H9 (cell line): ENCODE measurements at regions not wholly inside any gene's neighbourhood (a gene's known extent, or its start where the extent isn't known, plus 50 kb on each side); places are given as distances from the start of the nearest gene placed in this dataset.

Experiments used
- DNase-seq: peaks from one replicate; pipeline ENCODE4 v3.0.0-alpha.2; 2017
- H2AFZ ChIP-seq: one replicate; pipeline ENCODE4 v1.6.1; 2013; ENCODE audit warnings: mild to moderate bottlenecking, low read length, control low read depth, moderate library complexity
- H2AK5ac ChIP-seq: 2 replicates; pipeline ENCODE4 v1.6.1; 2013; ENCODE audit warnings: low read length, control low read depth, mixed read lengths; ENCODE audit not compliant: insufficient read length
- H2BK120ac ChIP-seq: one replicate; pipeline ENCODE4 v1.6.1; 2013; ENCODE audit warnings: low read depth, mild to moderate bottlenecking, low read length, control low read depth, inconsistent platforms; ENCODE audit not compliant: poor library complexity, severe bottlenecking
- H2BK12ac ChIP-seq: 2 replicates; pipeline ENCODE4 v1.6.1; 2013; ENCODE audit warnings: low read length, control low read depth, mixed read lengths, low read depth; ENCODE audit not compliant: insufficient read length
- H2BK15ac ChIP-seq: 2 replicates; pipeline ENCODE4 v1.6.1; 2013; ENCODE audit warnings: low read depth, low read length, control low read depth
- H2BK20ac ChIP-seq: one replicate; pipeline ENCODE4 v1.6.1; 2013; ENCODE audit warnings: low read depth, mild to moderate bottlenecking, low read length, control low read depth, inconsistent platforms; ENCODE audit not compliant: poor library complexity, severe bottlenecking
- H2BK5ac ChIP-seq: 2 replicates; pipeline ENCODE4 v1.6.1; 2013; ENCODE audit warnings: low read length, control low read depth, mixed read lengths; ENCODE audit not compliant: insufficient read length
- H3K14ac ChIP-seq: 2 replicates; pipeline ENCODE4 v1.6.1; 2013; ENCODE audit warnings: low read length, control low read depth; ENCODE audit not compliant: insufficient read depth
- H3K18ac ChIP-seq: 2 replicates; pipeline ENCODE4 v1.6.1; 2013; ENCODE audit warnings: low read depth, mild to moderate bottlenecking, mixed read lengths, low read length, control low read depth; ENCODE audit not compliant: insufficient read length
- H3K23ac ChIP-seq: 2 replicates; pipeline ENCODE4 v1.6.1; 2013; ENCODE audit warnings: low read length, control low read depth, mixed read lengths, low read depth; ENCODE audit not compliant: insufficient read length
- H3K23me2 ChIP-seq: 2 replicates; pipeline ENCODE4 v1.6.1; 2013; ENCODE audit warnings: low read depth, mild to moderate bottlenecking, mixed read lengths, low read length, control low read depth; ENCODE audit not compliant: insufficient read length, poor library complexity, severe bottlenecking
- H3K27ac ChIP-seq: 2 replicates; pipeline ENCODE4 v1.5.1; 2013; ENCODE audit warnings: low read length, control low read depth, mixed read lengths, low read depth; ENCODE audit not compliant: insufficient read length
- H3K27me3 ChIP-seq: 2 replicates; pipeline ENCODE4 v1.6.1; 2013; ENCODE audit warnings: low read length, control low read depth, inconsistent platforms; ENCODE audit not compliant: insufficient read depth
- H3K4ac ChIP-seq: 2 replicates; pipeline ENCODE4 v1.6.1; 2013; ENCODE audit warnings: low read depth, mild to moderate bottlenecking, control low read depth, inconsistent platforms, low read length, moderate library complexity
- H3K4me1 ChIP-seq: 2 replicates; pipeline ENCODE4 v1.6.1; 2013; ENCODE audit warnings: low read length, control low read depth, inconsistent platforms; ENCODE audit not compliant: insufficient read depth
- H3K4me2 ChIP-seq: 2 replicates; pipeline ENCODE4 v1.6.1; 2013; ENCODE audit warnings: low read length, control low read depth, mixed read lengths; ENCODE audit not compliant: insufficient read length, insufficient read depth
- H3K56ac ChIP-seq: 2 replicates; pipeline ENCODE4 v1.6.1; 2013; ENCODE audit warnings: low read depth, mild to moderate bottlenecking, mixed read lengths, low read length, control low read depth; ENCODE audit not compliant: insufficient read length
- H3K79me1 ChIP-seq: 2 replicates; pipeline ENCODE4 v1.6.1; 2013; ENCODE audit warnings: low read depth, mild to moderate bottlenecking, moderate library complexity, low read length, control low read depth, inconsistent platforms; ENCODE audit not compliant: insufficient read depth, poor library complexity, severe bottlenecking
- H3K79me2 ChIP-seq: 2 replicates; pipeline ENCODE4 v1.6.1; 2013; ENCODE audit warnings: low read length, control low read depth, inconsistent platforms; ENCODE audit not compliant: insufficient read depth
- H3K9ac ChIP-seq: 2 replicates; pipeline ENCODE4 v1.6.1; 2013; ENCODE audit warnings: low read length, control low read depth, mixed read lengths; ENCODE audit not compliant: insufficient read length; ENCODE audit errors: extremely low read depth
- H3K9me3 ChIP-seq: one replicate; pipeline ENCODE4 v1.6.1; 2013; ENCODE audit warnings: low read depth, low read length, inconsistent platforms; ENCODE audit not compliant: control insufficient read depth
- H3T11ph ChIP-seq: one replicate; pipeline ENCODE4 v1.6.1; 2013; ENCODE audit warnings: mild to moderate bottlenecking, low read length, control low read depth, inconsistent platforms
- H4K20me1 ChIP-seq: one replicate; pipeline ENCODE4 v1.6.1; 2013; ENCODE audit not compliant: control insufficient read depth, insufficient read length, insufficient read depth
- H4K5ac ChIP-seq: 2 replicates; pipeline ENCODE4 v1.6.1; 2013; ENCODE audit warnings: low read depth, mild to moderate bottlenecking, mixed read lengths, low read length, control low read depth; ENCODE audit not compliant: insufficient read length
- H4K8ac ChIP-seq: replicated peaks from 2 replicates; pipeline ENCODE4 v1.6.1; 2013; ENCODE audit warnings: low read length, control low read depth, mixed read lengths, low read depth; ENCODE audit not compliant: insufficient read length
- H4K91ac ChIP-seq: 2 replicates; pipeline ENCODE4 v1.6.1; 2013; ENCODE audit warnings: low read depth, mild to moderate bottlenecking, moderate library complexity, mixed read lengths, low read length, control low read depth; ENCODE audit not compliant: insufficient read length
- H3K27ac Mint-ChIP-seq, 3 experiments: 2 replicates in 2 of 3; 3 replicates in 1 of 3; pipeline ENCODE4 v1.8.0; 2020 to 2021; ENCODE audit warnings: mixed read lengths in 3 of 3, mild to moderate bottlenecking in 1 of 3, moderate library complexity in 1 of 3
- H3K27me3 Mint-ChIP-seq: 2 replicates; pipeline ENCODE4 v1.8.0; 2021; ENCODE audit warnings: low read depth, mild to moderate bottlenecking, moderate library complexity, mixed read lengths
- H3K36me3 Mint-ChIP-seq, 3 experiments: 2 replicates in 2 of 3; 3 replicates in 1 of 3; pipeline ENCODE4 v1.8.0; 2020 to 2021; ENCODE audit warnings: low read depth in 3 of 3, mixed read lengths in 3 of 3; ENCODE audit not compliant: insufficient read depth in 1 of 3
- H3K4me1 Mint-ChIP-seq, 2 experiments: 2 replicates each; pipeline ENCODE4 v1.8.0; 2020; ENCODE audit warnings: mixed read lengths in 2 of 2
- H3K4me3 Mint-ChIP-seq, 2 experiments: 2 replicates in 1 of 2; 3 replicates in 1 of 2; pipeline ENCODE4 v1.8.0; 2020 to 2021; ENCODE audit warnings: mild to moderate bottlenecking in 2 of 2, mixed read lengths in 2 of 2, moderate library complexity in 1 of 2
- H3K9me3 Mint-ChIP-seq, 2 experiments: 2 replicates in 1 of 2; 3 replicates in 1 of 2; pipeline ENCODE4 v1.8.0; 2020; ENCODE audit warnings: mild to moderate bottlenecking in 2 of 2, mixed read lengths in 2 of 2, moderate library complexity in 1 of 2
- WGBS: extraction: QIAGEN DNeasy Blood & Tissue Kit; methylation state at CpG from one replicate; pipeline ENCODE4 v1.1.7; 2013; ENCODE audit warnings: missing lambda C conversion rate, low lambda C conversion rate, mixed read lengths; ENCODE audit not compliant: insufficient read length; ENCODE audit errors: extremely low coverage; 5-methylcytosine and 5-hydroxymethylcytosine counted together
- TF ChIP-seq, protein P1 (sequence below): fragments of 200-600 bp; sonication (generic); conservative IDR thresholded peaks from 3 replicates; pipeline ENCODE4 v1.8.0; 2021; ENCODE audit warnings: antibody characterized with exemption, mild to moderate bottlenecking

DNA sequence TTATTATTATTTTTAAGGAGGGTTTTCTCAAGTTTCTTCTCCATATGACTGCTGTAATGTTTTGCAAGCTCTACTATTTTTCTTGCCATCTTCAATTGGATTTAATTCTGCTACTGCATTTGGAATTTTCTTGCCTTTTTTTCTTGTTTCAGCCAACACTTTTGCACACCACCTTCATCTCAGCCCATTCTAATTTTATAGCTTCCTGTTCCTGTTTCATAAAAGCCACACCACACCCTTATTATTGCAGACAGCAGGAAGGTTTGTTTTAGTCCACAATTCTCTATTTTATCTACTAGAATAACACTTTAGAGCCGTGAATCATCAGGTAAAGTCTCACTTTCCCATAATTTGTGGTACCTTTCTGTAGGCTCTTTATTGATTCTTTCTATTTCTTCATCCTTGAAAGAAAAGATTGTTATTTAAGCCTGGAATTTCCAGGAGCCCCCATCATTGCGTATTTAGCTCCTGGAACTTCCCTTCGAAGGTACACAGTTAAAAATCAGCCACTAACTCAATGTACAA, 209.3 kb upstream of the TBX20 start:
- H3K18ac ChIP-seq = no peak overlapping the region
- H2AFZ ChIP-seq = no peak overlapping the region
- H3K4me3 Mint-ChIP-seq = no peak overlapping the region
- H4K91ac ChIP-seq = no peak overlapping the region
- no peak overlapping the region for H3K27ac Mint-ChIP-seq
- H3K27me3 ChIP-seq = no peaks in the 10 kb centered on the region; the same call in 1 of the 2 replicates
- H3K27ac ChIP-seq = no peak overlapping the region
- no peak overlapping the region for H2BK12ac ChIP-seq
- no peak overlapping the region for H2AK5ac ChIP-seq
- peaks cover 5 to 6% of the 10 kb centered on the region in 2 experiments; a peak in 2 of 5 replicates for H3K9me3 Mint-ChIP-seq
- no peak overlapping the region for H3K56ac ChIP-seq
- no peaks in the 10 kb centered on the region for H3K9me3 ChIP-seq
- H3K14ac ChIP-seq = no peak overlapping the region
- H4K8ac ChIP-seq = no peak overlapping the region
- no peak for DNase-seq
- no CpG with 5 or more reads among the region's 3 CpGs for WGBS
- H4K20me1 ChIP-seq = no peaks in the 10 kb centered on the region
- no peaks in the 10 kb centered on the region for H3K79me1 ChIP-seq
- H3K4me1 Mint-ChIP-seq = peaks cover 8% of the 10 kb centered on the region in 2 experiments
- H3K23me2 ChIP-seq = no peaks in the 10 kb centered on the region
- H3K23ac ChIP-seq = no peak overlapping the region
- no peak overlapping the region for H2BK20ac ChIP-seq
- H3K36me3 Mint-ChIP-seq = peaks cover 0 to 6% (median 2%) of the 10 kb centered on the region in 3 experiments; a peak in 2 of 7 replicates
- no peak overlapping the region for H3K4ac ChIP-seq
- H3K9ac ChIP-seq = no peak overlapping the region
- H4K5ac ChIP-seq = no peak overlapping the region
- no peak overlapping the region for H2BK5ac ChIP-seq
- no peaks in the 10 kb centered on the region; the same call in 1 of the 2 replicates for H3K4me1 ChIP-seq
- no peak overlapping the region for H2BK120ac ChIP-seq
- H3T11ph ChIP-seq = no peak overlapping the region
- no peaks in the 10 kb centered on the region for H3K79me2 ChIP-seq
- H2BK15ac ChIP-seq = no peak overlapping the region
- H3K27me3 Mint-ChIP-seq = no peaks in the 10 kb centered on the region; the same call in 1 of the 2 replicates
- no peak overlapping the region for H3K4me2 ChIP-seq
- TF ChIP-seq, protein P1, sequence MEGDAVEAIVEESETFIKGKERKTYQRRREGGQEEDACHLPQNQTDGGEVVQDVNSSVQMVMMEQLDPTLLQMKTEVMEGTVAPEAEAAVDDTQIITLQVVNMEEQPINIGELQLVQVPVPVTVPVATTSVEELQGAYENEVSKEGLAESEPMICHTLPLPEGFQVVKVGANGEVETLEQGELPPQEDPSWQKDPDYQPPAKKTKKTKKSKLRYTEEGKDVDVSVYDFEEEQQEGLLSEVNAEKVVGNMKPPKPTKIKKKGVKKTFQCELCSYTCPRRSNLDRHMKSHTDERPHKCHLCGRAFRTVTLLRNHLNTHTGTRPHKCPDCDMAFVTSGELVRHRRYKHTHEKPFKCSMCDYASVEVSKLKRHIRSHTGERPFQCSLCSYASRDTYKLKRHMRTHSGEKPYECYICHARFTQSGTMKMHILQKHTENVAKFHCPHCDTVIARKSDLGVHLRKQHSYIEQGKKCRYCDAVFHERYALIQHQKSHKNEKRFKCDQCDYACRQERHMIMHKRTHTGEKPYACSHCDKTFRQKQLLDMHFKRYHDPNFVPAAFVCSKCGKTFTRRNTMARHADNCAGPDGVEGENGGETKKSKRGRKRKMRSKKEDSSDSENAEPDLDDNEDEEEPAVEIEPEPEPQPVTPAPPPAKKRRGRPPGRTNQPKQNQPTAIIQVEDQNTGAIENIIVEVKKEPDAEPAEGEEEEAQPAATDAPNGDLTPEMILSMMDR = no peak
